IMR-90 (cell line): ENCODE measurements at regions not wholly inside any gene's neighbourhood (a gene's known extent, or its start where the extent isn't known, plus 50 kb on each side); places are given as distances from the start of the nearest gene placed in this dataset.

Experiments used
- ATAC-seq: fragments of 200-7000 bp; cut with Tn5 transposase; 2 replicates; pipeline ENCODE4 v1.9.1; 2020; ENCODE audit warnings: low read depth, mild to moderate bottlenecking, moderate library complexity
- BruUV-seq: library from RNA; stranded (reverse); fragments of 400-500 nt; replicated peaks from 2 replicates; lab custom pipeline; 2021; lab: Mats Ljungman, UMichigan
- CTCF ChIA-PET: fragments of 300-600 bp; formaldehyde crosslinking; extraction: SDS; loops from one replicate; lab custom pipeline; 2021; ENCODE audit warnings: antibody characterized with exemption; lab: Yijun Ruan, JAX
- POLR2A ChIA-PET: fragments of 300-600 bp; sonication (Branson Sonifier 250); formaldehyde crosslinking; loops from one replicate; lab custom pipeline; 2022; ENCODE audit warnings: antibody characterized with exemption; ENCODE audit not compliant: unreplicated experiment; lab: Charles Lee
- DNase-seq: peaks from one replicate; pipeline ENCODE4 v3.0.0; 2013
- H2AFZ ChIP-seq: replicated peaks from 2 replicates; pipeline ENCODE3; 2013; ENCODE audit warnings: low read length, mild to moderate bottlenecking; ENCODE audit not compliant: poor library complexity
- H2AK5ac ChIP-seq: 2 replicates; pipeline ENCODE4 v1.6.1; 2013; ENCODE audit warnings: low read depth, low read length, inconsistent platforms
- H2AK9ac ChIP-seq: replicated peaks from 2 replicates; pipeline ENCODE3; 2013; ENCODE audit warnings: mild to moderate bottlenecking, low read depth, low read length, moderate library complexity; ENCODE audit not compliant: poor library complexity
- H2BK120ac ChIP-seq: 2 replicates; pipeline ENCODE4 v1.6.1; 2013; ENCODE audit warnings: low read depth, low read length, inconsistent platforms
- H2BK15ac ChIP-seq: 3 replicates; pipeline ENCODE4 v1.6.1; 2013; ENCODE audit warnings: low read depth, low read length, inconsistent platforms
- H2BK20ac ChIP-seq: 2 replicates; pipeline ENCODE4 v1.6.1; 2013; ENCODE audit warnings: low read depth, mild to moderate bottlenecking, inconsistent platforms, low read length, moderate library complexity
- H2BK5ac ChIP-seq: 2 replicates; pipeline ENCODE4 v1.6.1; 2013; ENCODE audit warnings: mild to moderate bottlenecking, low read depth, low read length, inconsistent platforms; ENCODE audit not compliant: poor library complexity, severe bottlenecking
- H3K14ac ChIP-seq: replicated peaks from 2 replicates; pipeline ENCODE4 v1.6.1; 2013; ENCODE audit warnings: low read depth, low read length, inconsistent platforms
- H3K18ac ChIP-seq: 2 replicates; pipeline ENCODE4 v1.6.1; 2013; ENCODE audit warnings: low read depth, low read length, control low read depth
- H3K23ac ChIP-seq: 2 replicates; pipeline ENCODE4 v1.6.1; 2013; ENCODE audit warnings: low read depth, low read length, inconsistent platforms
- H3K27ac ChIP-seq: 2 replicates; pipeline ENCODE4 v1.5.1; 2013; ENCODE audit warnings: mild to moderate bottlenecking, control low read depth, low read length; ENCODE audit not compliant: insufficient read depth
- H3K27me3 ChIP-seq: 2 replicates; pipeline ENCODE4 v1.6.1; 2013; ENCODE audit warnings: low read length; ENCODE audit not compliant: control insufficient read depth, insufficient read depth
- H3K36me3 ChIP-seq: 2 replicates; pipeline ENCODE4 v1.6.1; 2013; ENCODE audit warnings: low read length, mixed read lengths; ENCODE audit not compliant: control insufficient read depth, insufficient read depth
- H3K4ac ChIP-seq: 2 replicates; pipeline ENCODE4 v1.6.1; 2013; ENCODE audit warnings: low read depth, low read length, inconsistent platforms
- H3K4me1 ChIP-seq: 2 replicates; pipeline ENCODE4 v1.6.1; 2013; ENCODE audit warnings: low read length, mixed read lengths; ENCODE audit not compliant: control insufficient read depth, insufficient read depth
- H3K4me2 ChIP-seq: 2 replicates; pipeline ENCODE4 v1.6.1; 2013; ENCODE audit warnings: low read depth, mild to moderate bottlenecking, control low read depth, low read length, moderate library complexity
- H3K4me3 ChIP-seq: 2 replicates; pipeline ENCODE4 v1.5.1; 2013; ENCODE audit warnings: low read depth, mild to moderate bottlenecking, control low read depth, low read length, moderate library complexity; ENCODE audit not compliant: insufficient read depth
- H3K56ac ChIP-seq: 2 replicates; pipeline ENCODE4 v1.6.1; 2013; ENCODE audit warnings: low read length, inconsistent platforms; ENCODE audit not compliant: insufficient read depth; ENCODE audit errors: extremely low read depth
- H3K79me1 ChIP-seq, 2 experiments: 2 replicates each; pipeline ENCODE4 v1.6.1; 2013; ENCODE audit warnings: low read length in 2 of 2, inconsistent platforms in 1 of 2, low read depth in 1 of 2
- H3K9ac ChIP-seq: 2 replicates; pipeline ENCODE4 v1.6.1; 2013; ENCODE audit warnings: low read depth, low read length, control low read depth
- H3K9me1 ChIP-seq: 2 replicates; pipeline ENCODE4 v1.6.1; 2013; ENCODE audit warnings: low read length, inconsistent platforms; ENCODE audit not compliant: insufficient read depth
- H3K9me3 ChIP-seq: 2 replicates; pipeline ENCODE4 v1.6.1; 2013; ENCODE audit warnings: low read length; ENCODE audit not compliant: control insufficient read depth, insufficient read depth
- H4K20me1 ChIP-seq: 2 replicates; pipeline ENCODE4 v1.6.1; 2013; ENCODE audit warnings: low read length, inconsistent platforms; ENCODE audit not compliant: insufficient read depth
- H4K5ac ChIP-seq: 2 replicates; pipeline ENCODE4 v1.6.1; 2013; ENCODE audit warnings: mild to moderate bottlenecking, low read depth, low read length, control low read depth
- H4K8ac ChIP-seq, 2 experiments: 2 replicates each; pipeline ENCODE4 v1.6.1; 2013; ENCODE audit warnings: low read depth in 2 of 2, low read length in 2 of 2, control low read depth in 1 of 2, inconsistent platforms in 1 of 2
- H4K91ac ChIP-seq: 2 replicates; pipeline ENCODE4 v1.6.1; 2013; ENCODE audit warnings: low read depth, low read length, inconsistent platforms; ENCODE audit not compliant: insufficient read depth
- CHD1 ChIP-seq: IDR thresholded peaks from 2 replicates; pipeline ENCODE4 v1.6.1; 2012; ENCODE audit warnings: low read depth, low read length, improper control_type of control experiment
- CTCF ChIP-seq: conservative IDR thresholded peaks from 2 replicates; pipeline ENCODE4 v1.5.1; 2012; ENCODE audit warnings: mild to moderate bottlenecking, low read depth, low read length, improper control_type of control experiment
- MXI1 ChIP-seq: IDR thresholded peaks from 2 replicates; pipeline ENCODE4 v1.6.1; 2012; ENCODE audit warnings: low read depth, mild to moderate bottlenecking, low read length, moderate library complexity, borderline replicate concordance
- RCOR1 ChIP-seq: IDR thresholded peaks from 2 replicates; pipeline ENCODE4 v1.6.1; 2012; ENCODE audit warnings: mild to moderate bottlenecking, low read length, improper control_type of control experiment; ENCODE audit not compliant: insufficient replicate concordance
- RFX5 ChIP-seq: IDR thresholded peaks from 2 replicates; pipeline ENCODE4 v1.8.0; 2012; ENCODE audit warnings: low read depth, mild to moderate bottlenecking, low read length, moderate library complexity
- WGBS, 2 experiments: methylation state at CpG; one replicate each; pipeline versions ENCODE4 v1.1.5 to v1.1.7; 2013; ENCODE audit warnings: missing lambda C conversion rate in 2 of 2; ENCODE audit not compliant: insufficient read length in 1 of 2; ENCODE audit errors: extremely low coverage in 2 of 2; 5-methylcytosine and 5-hydroxymethylcytosine counted together
- dilution Hi-C: fragments of 300-500 bp; cut with HindIII; formaldehyde crosslinking; loops from one replicate; pipeline ENCODE4 v1.14.3; 2018; ENCODE audit warnings: low sequenced_read_pairs; ENCODE audit not compliant: unreplicated experiment
- in situ Hi-C: fragments of 300-500 bp; cut with MboI; formaldehyde crosslinking; loops from 3 replicates; pipeline ENCODE4 v1.14.3; 2019; ENCODE audit warnings: low sequenced_read_pairs, inconsistent platforms, mixed read lengths
- intact Hi-C: fragments of 100-400 bp; cut with micrococcal nuclease; formaldehyde crosslinking; loops from 2 replicates; pipeline ENCODE4 v1.10.0; 2022

DNA sequence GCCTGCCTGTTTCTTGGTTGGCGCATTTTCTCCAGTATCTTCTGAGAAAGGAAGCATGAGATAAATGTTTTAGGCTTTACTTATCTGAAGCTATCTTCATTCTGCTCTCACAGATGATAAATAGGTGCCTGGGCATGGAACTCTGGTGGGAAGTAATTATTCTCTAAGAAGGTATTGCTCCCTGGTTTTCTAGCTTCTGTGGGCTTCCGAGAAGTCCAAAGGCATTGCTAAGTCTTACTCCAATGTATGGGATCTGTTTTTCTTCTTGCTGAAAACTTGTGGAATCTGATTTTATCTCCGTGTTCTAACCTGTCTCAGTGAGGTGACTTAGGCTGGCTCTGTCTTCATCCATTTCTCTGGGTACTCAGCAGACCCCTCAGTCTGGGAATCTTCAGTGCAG, 224.4 kb upstream of the HS6ST1 start:
- no peak overlapping the region for H2BK20ac ChIP-seq
- H3K9me3 ChIP-seq = no peaks in the 10 kb centered on the region
- no peaks in the 10 kb centered on the region for H3K27me3 ChIP-seq
- dilution Hi-C loops = no loop called here
- ChIA-PET POLR2A (no interaction called here), CTCF (no interaction called here)
- H3K9ac ChIP-seq = no peak overlapping the region
- H2BK15ac ChIP-seq = no peak overlapping the region
- TF ChIP-seq RCOR1 (no peak), CTCF (no peak), RFX5 (no peak), MXI1 (no peak), CHD1 (no peak)
- no peaks in the 10 kb centered on the region for H3K36me3 ChIP-seq
- no peak overlapping the region for H3K4me3 ChIP-seq
- no peak overlapping the region for H3K56ac ChIP-seq
- no peak overlapping the region for H4K8ac ChIP-seq
- BruUV-seq = no TSS peak
- in situ Hi-C loops = no loop called here
- H2AK5ac ChIP-seq = no peak overlapping the region
- H3K9me1 ChIP-seq = peaks cover 3% of the 10 kb centered on the region; the same call in 1 of the 2 replicates
- no peak overlapping the region for H3K27ac ChIP-seq
- no peak overlapping the region for H3K4ac ChIP-seq
- no peak overlapping the region for H4K5ac ChIP-seq
- no peaks in the 10 kb centered on the region for H4K20me1 ChIP-seq
- H3K79me1 ChIP-seq = peaks cover 3 to 4% of the 10 kb centered on the region in 2 experiments; a peak in 1 of 4 replicates
- H4K91ac ChIP-seq = no peak overlapping the region
- H2BK120ac ChIP-seq = no peak overlapping the region
- intact Hi-C loops = no loop called here
- no peak overlapping the region for H2AFZ ChIP-seq
- no peak overlapping the region for H3K23ac ChIP-seq
- no peak overlapping the region for H2BK5ac ChIP-seq
- no peak overlapping the region for H3K4me2 ChIP-seq
- ATAC-seq (no peak), DNase-seq (no peak)
- H3K14ac ChIP-seq = no peak overlapping the region
- no CpG with 5 or more reads among the region's 3 CpGs for WGBS, 2 experiments
- peaks cover 3% of the 10 kb centered on the region for H3K4me1 ChIP-seq
- no peak overlapping the region for H3K18ac ChIP-seq
- no peak overlapping the region for H2AK9ac ChIP-seq
